K562 (cell line): ENCODE measurements at regions not wholly inside any gene's neighbourhood (a gene's known extent, or its start where the extent isn't known, plus 50 kb on each side); places are given as distances from the start of the nearest gene placed in this dataset.

Experiments
- ATAC-seq: fragments of 200-7000 bp; cut with Tn5 transposase; 3 replicates; pipeline ENCODE4 v1.9.1; 2020; ENCODE audit warnings: moderate library complexity
- BruUV-seq: library from RNA; stranded (reverse); fragments of 400-500 nt; replicated peaks from 2 replicates; lab custom pipeline; 2021; lab: Mats Ljungman, UMichigan
- CTCF ChIA-PET: fragments of 300-600 bp; formaldehyde crosslinking; extraction: SDS; loops from one replicate; lab custom pipeline; 2021; ENCODE audit warnings: low intra/inter-chr PET ratio; lab: Yijun Ruan, JAX
- POLR2A ChIA-PET: fragments of 300-600, 350-650 bp; sonication (Branson Sonifier 250); formaldehyde crosslinking; extraction: SDS; loops from one replicate; lab custom pipeline; 2021; ENCODE audit warnings: antibody characterized with exemption, inconsistent platforms; lab: Yijun Ruan, JAX
- DNase-seq, 4 experiments: peaks; one replicate each; pipeline versions ENCODE4 v3.0.0 to v3.0.0-alpha.2; 2011 to 2018; ENCODE audit warnings: low spot score in 3 of 4, mixed read lengths in 3 of 4; ENCODE audit errors: extremely low read depth in 1 of 4
- FAIRE-seq: peaks from 2 replicates; lab custom pipeline; 2011; peaks lifted over from hg19 to GRCh38; lab: Jason Lieb, UNC
- H2AFZ ChIP-seq: 2 replicates; pipeline ENCODE4 v1.6.0; 2011; ENCODE audit warnings: low read depth, low read length, control low read depth, inconsistent platforms
- H3K27ac ChIP-seq: fragments of 200-600 bp; 3 replicates; pipeline ENCODE4 v1.8.0; 2011; ENCODE audit warnings: low read depth, mild to moderate bottlenecking, control low read depth, inconsistent platforms, low read length, moderate library complexity, mixed read lengths; ENCODE audit errors: extremely low read depth
- H3K27me3 ChIP-seq, 2 experiments: fragments of 300-600 bp in 1 of 2; 2 replicates in 1 of 2; 3 replicates in 1 of 2; pipeline versions ENCODE4 v1.6.0 to v1.8.0; 2011; ENCODE audit warnings: inconsistent platforms in 2 of 2, low read length in 2 of 2, mild to moderate bottlenecking in 1 of 2, mixed read lengths in 1 of 2, moderate library complexity in 1 of 2; ENCODE audit not compliant: control insufficient read depth in 2 of 2, insufficient read depth in 2 of 2
- H3K36me3 ChIP-seq: fragments of 300-600 bp; 3 replicates; pipeline ENCODE4 v1.8.0; 2011; ENCODE audit warnings: mild to moderate bottlenecking, low read length, inconsistent platforms; ENCODE audit not compliant: control insufficient read depth, insufficient read depth
- H3K4me1 ChIP-seq, 2 experiments: fragments of 200-600 bp in 1 of 2; replicated peaks in 1 of 2; 2 replicates in 1 of 2; 3 replicates in 1 of 2; pipeline versions ENCODE4 v1.5.1 to v1.8.0; 2011; ENCODE audit warnings: inconsistent platforms in 2 of 2, low read length in 2 of 2, mild to moderate bottlenecking in 1 of 2, mixed read lengths in 1 of 2, moderate library complexity in 1 of 2; ENCODE audit not compliant: control insufficient read depth in 2 of 2, insufficient read depth in 2 of 2
- H3K4me2 ChIP-seq: 2 replicates; pipeline ENCODE4 v1.6.1; 2011; ENCODE audit warnings: low read length, control low read depth, inconsistent platforms, mixed read lengths; ENCODE audit not compliant: insufficient read depth
- H3K4me3 ChIP-seq: fragments of 200-600 bp; sonication (generic), shearing (Covaris generic); 2 replicates; pipeline ENCODE4 v1.5.1; 2016; ENCODE audit warnings: control low read depth, inconsistent platforms
- H3K79me2 ChIP-seq: fragments of 200-600 bp; 3 replicates; pipeline ENCODE4 v1.8.0; 2011; ENCODE audit warnings: low read length, inconsistent platforms; ENCODE audit not compliant: control insufficient read depth, insufficient read depth
- H3K9ac ChIP-seq, 2 experiments: 2 replicates each; pipeline versions ENCODE4 v1.6.0 to v1.6.1; 2011; ENCODE audit warnings: low read depth in 2 of 2, low read length in 2 of 2, control low read depth in 1 of 2, inconsistent platforms in 1 of 2, mild to moderate bottlenecking in 1 of 2, mixed read lengths in 1 of 2; ENCODE audit not compliant: insufficient read depth in 1 of 2
- H3K9me1 ChIP-seq: one replicate; pipeline ENCODE4 v1.6.0; 2011; ENCODE audit warnings: inconsistent platforms, mild to moderate bottlenecking, low read length, moderate library complexity; ENCODE audit not compliant: control insufficient read depth, insufficient read depth
- H3K9me3 ChIP-seq: replicated peaks from 2 replicates; pipeline ENCODE4 v1.5.1; 2011; ENCODE audit warnings: low read depth, low read length, inconsistent platforms; ENCODE audit not compliant: control insufficient read depth, insufficient read depth
- H4K20me1 ChIP-seq: replicated peaks from 2 replicates; pipeline ENCODE4 v1.6.1; 2011; ENCODE audit warnings: low read length, inconsistent platforms, mixed read lengths; ENCODE audit not compliant: control insufficient read depth, insufficient read depth
- BCOR ChIP-seq: fragments of 450-650 bp; IDR thresholded peaks from 2 replicates; pipeline ENCODE4 v1.6.1; 2016
- CBX5 ChIP-seq: IDR thresholded peaks from 2 replicates; pipeline ENCODE4 v1.6.1; 2014; ENCODE audit warnings: low read depth, borderline replicate concordance
- HNRNPK ChIP-seq: fragments of 200-400 bp; formaldehyde crosslinking; IDR thresholded peaks from one replicate; pipeline ENCODE4 v1.6.1; 2018; ENCODE audit warnings: mild to moderate bottlenecking, low read depth, low read length; ENCODE audit not compliant: poor library complexity, severe bottlenecking
- ZNF347 ChIP-seq: fragments of 450-650 bp; formaldehyde crosslinking; IDR thresholded peaks from 2 replicates; pipeline ENCODE4 v1.4.0; 2020; ENCODE audit warnings: low read depth, mild to moderate bottlenecking, moderate library complexity
- ZNF707 ChIP-seq: fragments of 250-450 bp; sonication (Bioruptor Pico); conservative IDR thresholded peaks from 2 replicates; pipeline ENCODE4 v1.8.0; 2022; ENCODE audit warnings: inconsistent platforms, mild to moderate bottlenecking, moderate library complexity
- WGBS: fragments of 100-300 bp; shearing (Covaris generic); methylation state at CpG from one replicate; pipeline ENCODE4 v1.1.6; 2016; ENCODE audit warnings: low coverage, mixed read lengths; ENCODE audit not compliant: insufficient coverage; ENCODE audit errors: missing lambda C conversion rate; 5-methylcytosine and 5-hydroxymethylcytosine counted together
- in situ Hi-C: fragments of 300-500 bp; cut with MboI; formaldehyde crosslinking; loops from 4 replicates; pipeline ENCODE4 v1.15.0; 2018; ENCODE audit warnings: inconsistent platforms, mixed read lengths
- intact Hi-C: fragments of 100-400 bp; cut with micrococcal nuclease; formaldehyde crosslinking; loops from 2 replicates; pipeline ENCODE4 v1.14.2; 2022
- TF ChIP-seq, protein P1 (sequence below): fragments of 250-450 bp; sonication (Bioruptor Pico); IDR thresholded peaks from 2 replicates; pipeline ENCODE4 v1.4.0; 2020; ENCODE audit warnings: mild to moderate bottlenecking
- TF ChIP-seq, protein P2 (sequence below): sonication (generic); formaldehyde crosslinking; IDR thresholded peaks from 2 replicates; pipeline ENCODE4 v1.8.0; 2023; ENCODE audit warnings: mild to moderate bottlenecking, missing genetic modification reagents
- TF ChIP-seq, protein P3 (sequence below): IDR thresholded peaks from 2 replicates; pipeline ENCODE4 v1.6.1; 2012; ENCODE audit warnings: low read depth, low read length, improper control_type of control experiment, borderline replicate concordance

DNA sequence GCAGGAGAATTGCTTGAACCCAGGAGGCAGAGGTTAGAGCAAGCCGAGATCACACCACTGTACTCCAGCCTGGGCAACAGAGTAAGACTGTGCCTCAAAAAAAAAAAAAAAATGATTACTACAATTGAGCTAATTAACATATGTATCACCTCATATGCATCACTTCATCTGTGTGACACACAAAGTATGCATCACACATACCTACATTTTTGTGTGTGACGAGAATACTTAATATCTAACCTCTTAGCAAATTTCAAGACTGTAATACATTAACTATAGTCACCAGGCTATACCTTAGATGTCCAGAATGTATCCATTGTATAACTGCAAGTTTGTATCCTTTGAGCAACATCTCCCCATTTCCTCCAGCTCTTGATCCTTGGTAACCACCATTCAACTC is 214.2 kb upstream of the MON1B start:
- FAIRE-seq (no peak), ATAC-seq (no peak)

More for the DNA sequence above, 214.2 kb upstream of the MON1B start:
- H3K4me1 ChIP-seq: no peaks in the 10 kb centered on the region
- H3K9ac ChIP-seq: no peak overlapping the region
- no TSS peak for BruUV-seq
- H3K27me3 ChIP-seq: no peaks in the 10 kb centered on the region
- ChIA-PET POLR2A (no interaction called here), CTCF (no interaction called here)
- H3K36me3 ChIP-seq: no peaks in the 10 kb centered on the region
- no peaks in the 10 kb centered on the region for H3K9me1 ChIP-seq
- H3K4me3 ChIP-seq: no peak overlapping the region
- no peaks in the 10 kb centered on the region for H4K20me1 ChIP-seq
- H3K27ac ChIP-seq: no peak overlapping the region
- H2AFZ ChIP-seq: no peak overlapping the region
- intact Hi-C loops (no loop called here), in situ Hi-C loops (no loop called here)
- H3K9me3 ChIP-seq: no peaks in the 10 kb centered on the region; the same call in 1 of the 2 replicates
- no peaks in the 10 kb centered on the region for H3K79me2 ChIP-seq
- 0% methylated on average over 2 of the region's 2 CpGs for WGBS
- no peak for DNase-seq
- H3K4me2 ChIP-seq: no peak overlapping the region
- TF ChIP-seq, protein P1, sequence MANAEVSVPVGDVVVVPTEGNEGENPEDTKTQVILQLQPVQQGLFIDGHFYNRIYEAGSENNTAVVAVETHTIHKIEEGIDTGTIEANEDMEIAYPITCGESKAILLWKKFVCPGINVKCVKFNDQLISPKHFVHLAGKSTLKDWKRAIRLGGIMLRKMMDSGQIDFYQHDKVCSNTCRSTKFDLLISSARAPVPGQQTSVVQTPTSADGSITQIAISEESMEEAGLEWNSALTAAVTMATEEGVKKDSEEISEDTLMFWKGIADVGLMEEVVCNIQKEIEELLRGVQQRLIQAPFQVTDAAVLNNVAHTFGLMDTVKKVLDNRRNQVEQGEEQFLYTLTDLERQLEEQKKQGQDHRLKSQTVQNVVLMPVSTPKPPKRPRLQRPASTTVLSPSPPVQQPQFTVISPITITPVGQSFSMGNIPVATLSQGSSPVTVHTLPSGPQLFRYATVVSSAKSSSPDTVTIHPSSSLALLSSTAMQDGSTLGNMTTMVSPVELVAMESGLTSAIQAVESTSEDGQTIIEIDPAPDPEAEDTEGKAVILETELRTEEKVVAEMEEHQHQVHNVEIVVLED: no peak
- no peak for TF ChIP-seq HNRNPK
- TF ChIP-seq CBX5: no peak
- no peak for TF ChIP-seq ZNF707 (CRISPR knock-in tag)
- TF ChIP-seq ZNF347 (CRISPR knock-in tag): no peak
- TF ChIP-seq BCOR: no peak
- TF ChIP-seq, protein P2, sequence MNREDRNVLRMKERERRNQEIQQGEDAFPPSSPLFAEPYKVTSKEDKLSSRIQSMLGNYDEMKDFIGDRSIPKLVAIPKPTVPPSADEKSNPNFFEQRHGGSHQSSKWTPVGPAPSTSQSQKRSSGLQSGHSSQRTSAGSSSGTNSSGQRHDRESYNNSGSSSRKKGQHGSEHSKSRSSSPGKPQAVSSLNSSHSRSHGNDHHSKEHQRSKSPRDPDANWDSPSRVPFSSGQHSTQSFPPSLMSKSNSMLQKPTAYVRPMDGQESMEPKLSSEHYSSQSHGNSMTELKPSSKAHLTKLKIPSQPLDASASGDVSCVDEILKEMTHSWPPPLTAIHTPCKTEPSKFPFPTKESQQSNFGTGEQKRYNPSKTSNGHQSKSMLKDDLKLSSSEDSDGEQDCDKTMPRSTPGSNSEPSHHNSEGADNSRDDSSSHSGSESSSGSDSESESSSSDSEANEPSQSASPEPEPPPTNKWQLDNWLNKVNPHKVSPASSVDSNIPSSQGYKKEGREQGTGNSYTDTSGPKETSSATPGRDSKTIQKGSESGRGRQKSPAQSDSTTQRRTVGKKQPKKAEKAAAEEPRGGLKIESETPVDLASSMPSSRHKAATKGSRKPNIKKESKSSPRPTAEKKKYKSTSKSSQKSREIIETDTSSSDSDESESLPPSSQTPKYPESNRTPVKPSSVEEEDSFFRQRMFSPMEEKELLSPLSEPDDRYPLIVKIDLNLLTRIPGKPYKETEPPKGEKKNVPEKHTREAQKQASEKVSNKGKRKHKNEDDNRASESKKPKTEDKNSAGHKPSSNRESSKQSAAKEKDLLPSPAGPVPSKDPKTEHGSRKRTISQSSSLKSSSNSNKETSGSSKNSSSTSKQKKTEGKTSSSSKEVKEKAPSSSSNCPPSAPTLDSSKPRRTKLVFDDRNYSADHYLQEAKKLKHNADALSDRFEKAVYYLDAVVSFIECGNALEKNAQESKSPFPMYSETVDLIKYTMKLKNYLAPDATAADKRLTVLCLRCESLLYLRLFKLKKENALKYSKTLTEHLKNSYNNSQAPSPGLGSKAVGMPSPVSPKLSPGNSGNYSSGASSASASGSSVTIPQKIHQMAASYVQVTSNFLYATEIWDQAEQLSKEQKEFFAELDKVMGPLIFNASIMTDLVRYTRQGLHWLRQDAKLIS: no peak
- TF ChIP-seq, protein P3, sequence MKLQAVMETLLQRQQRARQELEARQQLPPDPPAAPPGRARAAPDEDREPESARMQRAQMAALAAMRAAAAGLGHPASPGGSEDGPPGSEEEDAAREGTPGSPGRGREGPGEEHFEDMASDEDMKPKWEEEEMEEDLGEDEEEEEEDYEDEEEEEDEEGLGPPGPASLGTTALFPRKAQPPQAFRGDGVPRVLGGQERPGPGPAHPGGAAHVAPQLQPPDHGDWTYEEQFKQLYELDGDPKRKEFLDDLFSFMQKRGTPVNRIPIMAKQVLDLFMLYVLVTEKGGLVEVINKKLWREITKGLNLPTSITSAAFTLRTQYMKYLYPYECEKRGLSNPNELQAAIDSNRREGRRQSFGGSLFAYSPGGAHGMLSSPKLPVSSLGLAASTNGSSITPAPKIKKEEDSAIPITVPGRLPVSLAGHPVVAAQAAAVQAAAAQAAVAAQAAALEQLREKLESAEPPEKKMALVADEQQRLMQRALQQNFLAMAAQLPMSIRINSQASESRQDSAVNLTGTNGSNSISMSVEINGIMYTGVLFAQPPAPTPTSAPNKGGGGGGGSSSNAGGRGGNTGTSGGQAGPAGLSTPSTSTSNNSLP: no peak
